ENCODE measurements at regions not wholly inside any gene's neighbourhood (a gene's known extent, or its start where the extent isn't known, plus 50 kb on each side); places are given as distances from the start of the nearest gene placed in this dataset.

GRCh38 chr1:239443361-239443760 lies 57.0 kb downstream of the CHRM3 start:
- no peak for TF ChIP-seq CTCF (IDR thresholded peaks at IDR 0.05 in 4 of 5, conservative IDR thresholded peaks at IDR 0.05 in 1 of 5)
- no peak for TF ChIP-seq POLR2A (IDR thresholded peaks at IDR 0.05)

All from gastrocnemius medialis (tissue), 4 donors.